PC-3 (cell line): ENCODE measurements at regions not wholly inside any gene's neighbourhood (a gene's known extent, or its start where the extent isn't known, plus 50 kb on each side); places are given as distances from the start of the nearest gene placed in this dataset.

Experiments used
- CTCF ChIP-seq: fragments of 300-600 bp; sonication (generic); conservative IDR thresholded peaks from 2 replicates; pipeline ENCODE4 v1.5.1; 2017; ENCODE audit warnings: antibody characterized with exemption, low read depth, mild to moderate bottlenecking, low read length
- EZH2 ChIP-seq: fragments of 300-600 bp; sonication (generic); IDR thresholded peaks from one replicate; pipeline ENCODE4 v1.6.1; 2017; ENCODE audit warnings: antibody characterized with exemption, mild to moderate bottlenecking, low read length; ENCODE audit not compliant: unreplicated experiment

- TF ChIP-seq CTCF (no peak), EZH2 (no peak)
Measured at GRCh38 chr2:226093364-226093763, 693.9 kb downstream of the NYAP2 start.
